CD4-positive, alpha-beta T cell treated with Interleukin-2 at 100 ng/mL for 4 hours (primary cell): ENCODE measurements at regions not wholly inside any gene's neighbourhood (a gene's known extent, or its start where the extent isn't known, plus 50 kb on each side); places are given as distances from the start of the nearest gene placed in this dataset.
"Not testable (repeated sequence)": the region's sequence is repeated elsewhere in the genome, so short reads cannot be mapped to it uniquely, and the experiment has no call there.

Experiments
- DNase-seq: peaks from one replicate; pipeline ENCODE4 v3.0.0-alpha.2; 2020; ENCODE audit warnings: low spot score

GRCh38 chr20:39983183-39983582 lies 705.9 kb downstream of the MAFB start:
- DNase-seq: no peak

DNA sequence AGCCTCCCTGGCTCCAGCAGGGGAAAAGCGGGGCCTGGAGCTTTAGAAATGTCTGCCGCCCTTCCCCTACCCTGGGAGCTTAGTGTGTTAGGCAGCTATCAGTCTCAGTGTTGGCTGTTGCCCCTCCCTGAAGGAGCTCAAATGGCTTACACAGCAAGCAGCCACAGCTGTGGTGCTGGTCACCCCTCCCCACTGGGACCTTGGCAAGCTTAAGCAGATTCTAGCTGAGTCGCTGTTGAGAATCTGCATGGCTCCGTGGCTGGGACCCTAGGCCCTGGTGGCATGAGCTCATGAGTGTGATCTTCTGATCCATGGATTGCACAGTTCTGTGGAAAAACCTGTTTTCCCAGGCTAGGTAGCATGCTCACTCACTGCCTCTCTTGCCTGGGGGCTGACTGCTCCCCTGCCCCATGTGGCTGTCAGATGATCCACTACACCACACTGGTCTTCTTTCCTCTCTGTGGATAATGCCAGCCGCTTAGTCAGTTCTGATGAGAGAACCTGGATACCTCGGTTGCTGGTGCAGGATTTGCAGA lies 714.0 kb downstream of the MAFB start:
- no peak for DNase-seq

- DNase-seq: no peak
These were observed 720.5 kb downstream of the MAFB start for GRCh38 chr20:39968495-39968894.

GRCh38 chr20:39967806-39968205 lies 721.2 kb downstream of the MAFB start:
- no peak for DNase-seq

GRCh38 chr20:39961637-39962244 lies 727.3 kb downstream of the MAFB start:
- no peak for DNase-seq

GRCh38 chr20:39960522-39961428 lies 728.3 kb downstream of the MAFB start:
- no peak for DNase-seq

GRCh38 chr20:39957911-39958310 lies 731.1 kb downstream of the MAFB start:
- not testable (repeated sequence) for DNase-seq

GRCh38 chr20:39954621-39955020 lies 734.4 kb downstream of the MAFB start:
- no peak for DNase-seq

DNA sequence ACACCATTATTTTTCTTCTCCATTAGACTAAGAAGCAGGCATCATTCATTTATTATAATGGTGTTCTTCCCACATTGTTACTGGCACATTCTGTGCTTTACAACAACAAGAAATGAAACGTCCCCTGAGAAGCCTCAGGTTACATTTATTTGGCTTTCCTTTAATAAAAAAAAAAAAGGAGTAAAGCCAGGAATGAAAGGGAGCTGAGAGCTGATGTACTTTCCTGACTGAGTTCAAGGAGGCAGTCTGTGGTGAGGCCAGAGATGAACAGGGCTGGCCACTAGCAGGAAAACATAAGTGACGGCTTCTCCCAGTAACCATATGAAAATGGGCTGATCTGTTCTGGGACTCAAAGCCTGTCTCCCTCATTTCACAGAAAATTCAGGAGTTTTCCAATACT lies 742.1 kb downstream of the MAFB start:
- no peak for DNase-seq

DNA sequence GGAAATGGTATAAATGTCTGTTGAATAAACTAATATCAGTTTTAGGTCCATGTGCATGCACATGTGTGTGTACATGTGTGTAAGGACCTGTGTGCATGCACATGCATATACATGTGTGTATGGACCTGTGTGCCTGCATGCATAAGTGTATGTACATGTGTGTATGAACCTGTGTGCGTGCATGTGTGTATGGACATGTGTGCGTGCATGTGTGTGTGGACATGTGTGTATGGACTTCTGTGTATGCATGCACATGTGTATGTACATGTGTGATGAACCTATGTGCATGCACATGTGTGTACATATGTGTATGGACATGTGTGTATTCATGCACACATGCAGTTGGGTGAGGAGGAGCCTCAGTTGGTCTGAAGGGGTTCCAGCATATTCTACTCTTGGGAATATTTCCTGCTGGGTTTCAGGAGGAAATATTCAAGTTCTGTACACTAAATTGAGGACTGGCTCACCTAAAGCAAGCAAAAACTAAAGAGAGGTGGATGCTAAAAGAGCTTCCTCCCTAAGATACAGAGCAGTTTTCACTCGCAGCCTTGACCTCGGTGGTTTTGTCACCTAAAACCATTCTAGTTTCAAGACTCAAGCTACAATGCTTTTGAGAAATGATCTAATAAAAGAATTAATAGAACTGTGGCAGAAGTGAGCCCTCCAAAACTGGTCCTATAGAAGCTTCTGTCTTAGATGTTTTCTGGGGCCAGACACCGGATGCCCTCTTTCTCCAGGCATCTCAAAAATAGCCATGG lies 742.8 kb downstream of the MAFB start:
- no peak for DNase-seq

- DNase-seq: no peak
These were observed 744.2 kb downstream of the MAFB start for GRCh38 chr20:39944861-39945260.

GRCh38 chr20:39943336-39943735 lies 745.7 kb downstream of the MAFB start:
- DNase-seq: no peak

DNA sequence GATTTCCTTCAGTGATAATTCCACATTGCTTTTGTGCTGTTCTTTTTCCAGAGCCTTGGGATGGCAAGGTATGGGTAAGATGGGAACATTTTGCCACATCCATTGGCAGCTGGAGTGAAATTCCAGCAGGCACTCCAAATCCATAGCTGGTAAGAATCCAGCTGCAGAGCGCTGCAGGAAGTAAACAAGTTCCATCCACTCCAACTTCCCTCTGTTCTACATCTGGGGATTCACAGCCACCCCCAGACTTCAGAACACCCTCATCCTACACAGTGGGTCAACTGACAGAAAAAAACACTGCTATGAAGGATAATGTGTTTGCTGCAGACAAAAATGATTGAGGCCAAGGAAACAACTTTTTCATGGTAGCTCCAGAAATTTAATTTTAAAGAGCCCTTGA lies 747.8 kb downstream of the MAFB start:
- DNase-seq: no peak

GRCh38 chr20:39939241-39939865 lies 749.7 kb downstream of the MAFB start:
- no peak for DNase-seq

- DNase-seq: no peak
These were observed 752.6 kb downstream of the MAFB start for GRCh38 chr20:39936401-39936800.

DNA sequence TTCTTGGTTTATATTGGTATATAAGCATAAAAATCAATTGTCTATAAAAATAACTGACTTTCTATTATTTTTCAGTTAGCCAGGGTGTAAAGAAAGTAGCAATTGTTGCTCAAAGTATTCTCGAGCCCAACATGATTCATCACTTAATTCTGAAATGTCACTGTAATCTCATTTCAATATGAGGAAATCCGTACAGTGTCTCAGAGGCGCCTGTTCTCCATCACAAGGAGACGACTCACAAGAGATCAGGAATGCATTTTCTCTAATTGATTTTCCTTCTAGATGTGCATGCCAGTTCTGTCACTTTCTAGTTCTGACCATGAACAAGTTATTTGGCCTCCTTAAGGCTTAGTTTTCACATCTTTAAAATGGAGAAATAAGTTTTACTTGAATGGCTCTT lies 753.1 kb downstream of the MAFB start:
- DNase-seq: no peak

DNA sequence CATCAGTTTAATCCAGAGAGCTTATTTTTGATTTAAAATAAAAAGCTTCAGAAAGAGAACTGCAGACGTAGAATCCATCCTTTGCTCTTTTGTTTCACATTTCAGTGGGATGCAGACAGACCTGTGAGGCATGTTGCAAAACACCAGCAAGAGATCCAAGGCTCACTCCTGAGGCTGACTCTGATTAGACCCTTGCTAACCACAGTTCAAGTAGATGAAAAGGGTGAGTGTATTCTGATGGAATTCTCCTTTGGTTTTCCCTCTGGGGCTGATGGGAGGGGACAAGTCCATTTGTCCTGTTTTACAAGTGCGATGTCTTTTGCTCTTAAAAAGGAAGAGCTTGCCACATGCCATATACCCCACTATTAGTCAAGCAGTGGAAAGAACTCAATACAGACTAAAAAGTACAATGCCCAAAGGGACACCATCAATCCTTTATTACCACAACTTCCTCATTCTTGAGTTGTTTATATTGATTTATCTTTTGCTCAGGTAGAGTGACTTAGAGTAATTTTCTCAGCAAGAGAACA lies 772.7 kb downstream of the MAFB start:
- DNase-seq: no peak

GRCh38 chr20:39913274-39913673 lies 775.8 kb downstream of the MAFB start:
- DNase-seq: no peak

DNA sequence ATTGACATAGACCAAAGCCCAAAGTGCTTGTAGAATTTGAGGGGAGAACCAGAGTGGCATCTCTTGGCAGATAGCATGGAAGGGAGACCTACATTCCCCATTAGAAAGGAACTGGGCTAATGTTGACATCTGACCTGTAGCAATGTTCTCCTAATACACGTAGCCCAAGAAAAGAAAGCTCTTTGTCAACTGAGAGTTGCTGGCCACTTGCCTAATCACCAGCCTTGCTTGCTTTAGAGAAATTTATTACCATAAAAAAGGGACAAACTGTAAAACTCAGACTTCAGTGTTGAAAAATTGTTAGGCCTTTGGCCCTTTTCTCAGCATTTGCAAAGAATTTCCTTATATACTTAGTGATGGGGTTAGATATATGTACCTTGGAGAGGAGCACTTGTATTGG lies 777.5 kb downstream of the MAFB start:
- no peak for DNase-seq

GRCh38 chr20:39910536-39910935 lies 778.5 kb downstream of the MAFB start:
- DNase-seq: no peak

DNA sequence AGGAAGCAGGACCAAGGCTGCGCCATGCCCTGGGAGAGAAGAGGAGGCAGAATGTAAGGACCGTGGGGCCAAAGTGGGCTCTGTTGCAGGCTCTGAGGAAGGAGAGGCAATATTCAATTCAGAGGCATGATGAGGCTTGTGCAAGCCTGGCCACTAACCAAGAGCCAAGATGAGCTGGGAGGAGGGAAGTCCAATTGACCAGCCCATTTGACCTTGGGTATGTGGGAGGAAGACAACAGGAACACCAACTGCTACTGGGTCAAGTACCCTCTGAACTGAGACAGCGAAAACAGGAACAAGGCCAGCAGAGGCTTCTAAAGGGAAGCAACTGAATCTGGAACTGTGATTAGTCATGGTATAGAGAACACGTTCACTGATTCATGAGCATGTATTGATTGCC lies 779.6 kb downstream of the MAFB start:
- no peak for DNase-seq
